CD14-positive monocyte (primary cell): ENCODE measurements at regions not wholly inside any gene's neighbourhood (a gene's known extent, or its start where the extent isn't known, plus 50 kb on each side); places are given as distances from the start of the nearest gene placed in this dataset.

ENCODE experiments used
- DNase-seq, 3 donors: peaks; one replicate each; pipeline ENCODE4 v3.0.0-alpha.2; 2011 to 2022
- H2AFZ ChIP-seq: 2 replicates; pipeline ENCODE4 v1.6.0; 2012; ENCODE audit warnings: mild to moderate bottlenecking, low read depth, low read length, inconsistent platforms; ENCODE audit not compliant: insufficient read depth, poor library complexity, severe bottlenecking
- H3K27ac ChIP-seq, 2 donors: 1 replicate in 1 of 2; 2 replicates in 1 of 2; pipeline ENCODE4 v1.5.1; 2012 to 2013; ENCODE audit warnings: low read length in 2 of 2, control low read depth in 1 of 2, inconsistent platforms in 1 of 2, low read depth in 1 of 2, mild to moderate bottlenecking in 1 of 2
- H3K27me3 ChIP-seq, 2 donors: one replicate each; pipeline versions ENCODE4 v1.6.0 to v1.6.1; 2011 to 2013; ENCODE audit warnings: low read length in 2 of 2; ENCODE audit not compliant: control insufficient read depth in 2 of 2, insufficient read depth in 2 of 2
- H3K36me3 ChIP-seq, 2 donors: replicated peaks in 1 of 2; 1 replicate in 1 of 2; 2 replicates in 1 of 2; pipeline versions ENCODE4 v1.5.1 to v1.6.1; 2012 to 2013; ENCODE audit warnings: low read length in 2 of 2, control low read depth in 1 of 2, inconsistent platforms in 1 of 2, mild to moderate bottlenecking in 1 of 2; ENCODE audit not compliant: insufficient read depth in 2 of 2, control insufficient read depth in 1 of 2
- H3K4me1 ChIP-seq, 2 donors: 1 replicate in 1 of 2; 2 replicates in 1 of 2; pipeline versions ENCODE4 v1.5.1 to v1.6.1; 2012 to 2013; ENCODE audit warnings: low read length in 2 of 2, control low read depth in 1 of 2, inconsistent platforms in 1 of 2, mild to moderate bottlenecking in 1 of 2, moderate library complexity in 1 of 2; ENCODE audit not compliant: insufficient read depth in 2 of 2, control insufficient read depth in 1 of 2
- H3K4me2 ChIP-seq: replicated peaks from 2 replicates; pipeline ENCODE3; 2012; ENCODE audit warnings: low read length, moderate library complexity, mild to moderate bottlenecking; ENCODE audit not compliant: poor library complexity, severe bottlenecking; ENCODE audit errors: extremely low read depth
- H3K4me3 ChIP-seq, 3 experiments: fragments of 200-600 bp in 1 of 3; sonication (generic) in 1 of 3; replicated peaks in 1 of 3; 1 replicate in 2 of 3; 2 replicates in 1 of 3; pipeline ENCODE4 v1.5.1; 2011 to 2013; ENCODE audit warnings: low read length in 3 of 3, mild to moderate bottlenecking in 3 of 3, control low read depth in 2 of 3, low read depth in 2 of 3, inconsistent platforms in 1 of 3, moderate library complexity in 1 of 3
- H3K79me2 ChIP-seq: 2 replicates; pipeline ENCODE4 v1.6.0; 2012; ENCODE audit warnings: mild to moderate bottlenecking, control low read depth, inconsistent platforms, low read length, moderate library complexity; ENCODE audit not compliant: insufficient read depth
- H3K9ac ChIP-seq: 2 replicates; pipeline ENCODE4 v1.6.0; 2017; ENCODE audit warnings: low read length, mild to moderate bottlenecking; ENCODE audit not compliant: insufficient read depth, poor library complexity, severe bottlenecking
- H3K9me3 ChIP-seq, 2 donors: replicated peaks in 1 of 2; 1 replicate in 1 of 2; 2 replicates in 1 of 2; pipeline versions ENCODE4 v1.5.1 to v1.6.1; 2012 to 2013; ENCODE audit warnings: low read length in 2 of 2, control low read depth in 1 of 2; ENCODE audit not compliant: control insufficient read depth in 1 of 2, insufficient read depth in 1 of 2
- H4K20me1 ChIP-seq: 2 replicates; pipeline ENCODE4 v1.6.0; 2012; ENCODE audit warnings: mild to moderate bottlenecking, low read length, control low read depth, moderate library complexity; ENCODE audit not compliant: insufficient read depth
- H3K27ac Mint-ChIP-seq, 7 donors: one replicate each; pipeline ENCODE4 v1.8.0; 2020; ENCODE audit warnings: mild to moderate bottlenecking in 7 of 7, mixed read lengths in 7 of 7, moderate library complexity in 6 of 7, inconsistent platforms in 2 of 7
- H3K27me3 Mint-ChIP-seq, 3 donors: one replicate each; pipeline ENCODE4 v1.8.0; 2021 to 2022; ENCODE audit warnings: low read depth in 3 of 3, mild to moderate bottlenecking in 3 of 3, mixed read lengths in 3 of 3, moderate library complexity in 3 of 3, inconsistent platforms in 1 of 3
- H3K36me3 Mint-ChIP-seq, 2 donors: one replicate each; pipeline ENCODE4 v1.8.0; 2020; ENCODE audit warnings: mixed read lengths in 2 of 2, inconsistent platforms in 1 of 2, mild to moderate bottlenecking in 1 of 2
- H3K4me1 Mint-ChIP-seq: one replicate; pipeline ENCODE4 v1.8.0; 2020; ENCODE audit warnings: mild to moderate bottlenecking, mixed read lengths
- H3K4me3 Mint-ChIP-seq, 2 donors: one replicate each; pipeline ENCODE4 v1.8.0; 2020; ENCODE audit warnings: mild to moderate bottlenecking in 2 of 2, mixed read lengths in 2 of 2, moderate library complexity in 1 of 2
- H3K9me3 Mint-ChIP-seq, 7 donors: one replicate each; pipeline ENCODE4 v1.8.0; 2020 to 2022; ENCODE audit warnings: mixed read lengths in 7 of 7, mild to moderate bottlenecking in 6 of 7, moderate library complexity in 6 of 7, inconsistent platforms in 2 of 7
- WGBS: methylation state at CpG from one replicate; pipeline ENCODE4 v1.1.5; 2013; ENCODE audit warnings: missing lambda C conversion rate; ENCODE audit not compliant: insufficient coverage; 5-methylcytosine and 5-hydroxymethylcytosine counted together
- intact Hi-C, 2 donors: fragments of 100-400 bp; cut with micrococcal nuclease; formaldehyde crosslinking; loops; one replicate each; pipeline versions ENCODE4 v1.15.0 to v1.15.1; 2023
- TF ChIP-seq, protein P1 (sequence below): fragments of 200-600 bp; IDR thresholded peaks from one replicate; pipeline ENCODE4 v1.8.0; 2022; ENCODE audit warnings: antibody characterized with exemption, mild to moderate bottlenecking

DNA sequence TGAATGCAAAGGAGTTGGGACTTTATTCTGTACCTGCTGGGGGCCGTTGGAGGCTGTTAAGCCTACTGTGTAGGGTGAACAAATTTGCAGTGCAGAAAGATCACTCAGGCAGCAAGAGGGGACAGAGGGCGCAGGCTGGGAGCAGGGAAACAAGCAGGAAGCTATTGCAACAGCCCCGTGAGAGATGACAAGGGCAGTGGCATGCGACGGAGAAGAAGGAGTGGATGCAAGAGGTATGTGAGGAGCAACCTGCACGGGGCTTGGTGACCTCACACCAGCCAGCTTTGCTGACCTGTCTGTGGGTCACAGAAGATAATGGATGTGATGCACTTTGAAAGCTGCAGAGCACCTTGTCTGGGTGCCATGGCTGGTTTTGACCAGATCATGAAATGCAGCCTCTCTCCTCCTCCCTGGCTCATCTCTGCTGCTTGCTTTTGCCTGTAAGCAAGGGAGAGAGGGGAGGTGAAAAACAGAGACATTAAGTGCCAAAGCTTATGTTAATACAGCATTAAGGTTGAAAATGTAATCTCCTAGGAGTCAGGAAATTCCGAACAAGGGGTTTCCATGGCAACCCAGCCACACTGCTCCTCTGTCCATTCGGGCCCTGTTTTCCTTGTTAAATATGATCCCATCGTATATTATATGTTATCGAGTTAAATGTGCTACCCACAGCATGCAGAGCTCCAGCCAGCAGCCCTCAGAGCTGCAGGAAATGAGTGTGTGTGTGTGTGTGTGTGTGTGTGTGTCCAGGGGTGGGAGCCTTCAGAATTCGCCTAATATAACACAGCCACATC, 314.3 kb upstream of the ZMIZ1 start:
- peaks cover 40 to 50% of the 10 kb centered on the region in 2 donors for H3K4me1 ChIP-seq
- H3K27me3 Mint-ChIP-seq, result peaks cover 14 to 17% (median 16%) of the 10 kb centered on the region in 3 donors
- WGBS, result 8% methylated on average over 7 of the region's 11 CpGs
- no peaks in the 10 kb centered on the region for H3K36me3 ChIP-seq
- H3K36me3 Mint-ChIP-seq, result peaks cover 0 to 3% of the 10 kb centered on the region in 2 donors
- H3K79me2 ChIP-seq, result no peaks in the 10 kb centered on the region
- H4K20me1 ChIP-seq, result no peaks in the 10 kb centered on the region
- H3K4me3 Mint-ChIP-seq, result peak overlapping the region in 1 of 2 donors; percentile 64
- H2AFZ ChIP-seq, result no peak overlapping the region
- TF ChIP-seq, protein P1, sequence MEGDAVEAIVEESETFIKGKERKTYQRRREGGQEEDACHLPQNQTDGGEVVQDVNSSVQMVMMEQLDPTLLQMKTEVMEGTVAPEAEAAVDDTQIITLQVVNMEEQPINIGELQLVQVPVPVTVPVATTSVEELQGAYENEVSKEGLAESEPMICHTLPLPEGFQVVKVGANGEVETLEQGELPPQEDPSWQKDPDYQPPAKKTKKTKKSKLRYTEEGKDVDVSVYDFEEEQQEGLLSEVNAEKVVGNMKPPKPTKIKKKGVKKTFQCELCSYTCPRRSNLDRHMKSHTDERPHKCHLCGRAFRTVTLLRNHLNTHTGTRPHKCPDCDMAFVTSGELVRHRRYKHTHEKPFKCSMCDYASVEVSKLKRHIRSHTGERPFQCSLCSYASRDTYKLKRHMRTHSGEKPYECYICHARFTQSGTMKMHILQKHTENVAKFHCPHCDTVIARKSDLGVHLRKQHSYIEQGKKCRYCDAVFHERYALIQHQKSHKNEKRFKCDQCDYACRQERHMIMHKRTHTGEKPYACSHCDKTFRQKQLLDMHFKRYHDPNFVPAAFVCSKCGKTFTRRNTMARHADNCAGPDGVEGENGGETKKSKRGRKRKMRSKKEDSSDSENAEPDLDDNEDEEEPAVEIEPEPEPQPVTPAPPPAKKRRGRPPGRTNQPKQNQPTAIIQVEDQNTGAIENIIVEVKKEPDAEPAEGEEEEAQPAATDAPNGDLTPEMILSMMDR, result no peak
- peaks cover 55% of the 10 kb centered on the region for H3K4me1 Mint-ChIP-seq
- H3K27ac Mint-ChIP-seq, result peak overlapping the region in 2 of 7 donors; percentile 54 to 88
- no peak overlapping the region for H3K4me3 ChIP-seq
- no peak overlapping the region for H3K4me2 ChIP-seq
- H3K9me3 Mint-ChIP-seq, result peaks cover 0 to 4% (median 0%) of the 10 kb centered on the region in 7 donors
- H3K27me3 ChIP-seq, result no peaks in the 10 kb centered on the region
- DNase-seq, result peak; percentile 67 to 84 (median 79)
- H3K9ac ChIP-seq, result no peak overlapping the region
- H3K9me3 ChIP-seq, result no peaks in the 10 kb centered on the region
- intact Hi-C loops, result loop anchor here in 1 of 2 donors (5.0 to 10.0 kb wide), 5 partner anchors 180 to 510 kb away; no protein-coding TSS in a partner anchor
- H3K27ac ChIP-seq, result no peak overlapping the region

DNA sequence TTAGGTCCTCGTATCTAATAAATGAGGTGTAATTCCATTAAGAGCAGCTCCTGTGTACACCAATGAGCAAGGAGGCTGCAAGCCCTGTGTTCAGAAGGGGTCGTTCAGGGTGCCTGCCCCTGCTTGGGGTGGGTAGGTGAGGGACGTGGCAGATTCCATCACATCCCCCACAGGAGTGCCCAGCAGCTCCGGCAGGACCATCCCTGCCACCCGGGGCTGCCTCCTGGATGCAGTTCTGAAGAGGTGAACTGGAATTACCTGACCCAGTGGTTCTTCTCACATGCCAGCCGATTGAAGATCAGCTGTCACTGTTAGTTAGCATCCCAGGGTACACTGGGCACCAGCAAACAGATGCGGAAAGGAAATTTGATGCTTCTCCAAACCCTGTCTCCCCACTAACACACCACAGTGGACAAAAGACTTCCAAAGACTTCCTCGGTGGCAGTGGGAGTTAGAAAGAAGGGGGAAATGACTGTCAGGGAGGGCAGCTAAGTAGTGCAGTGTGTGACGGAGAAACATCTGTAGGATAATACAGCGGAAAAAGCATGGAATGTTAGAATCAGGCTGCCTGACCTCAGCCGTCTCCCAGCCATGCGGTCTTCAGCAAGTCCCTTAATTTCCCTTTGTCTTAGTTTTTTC, 313.6 kb upstream of the ZMIZ1 start:
- H4K20me1 ChIP-seq, result no peaks in the 10 kb centered on the region
- H3K4me1 ChIP-seq, result peaks cover 40 to 50% of the 10 kb centered on the region in 2 donors
- Mint-ChIP-seq H3K4me3 (no peak overlapping the region), H3K9me3 (no peaks in the 10 kb centered on the region), H3K27ac (peak overlapping the region in 4 of 7 donors; percentile 27 to 62 (median 40)), H3K27me3 (peaks cover 14 to 18% (median 17%) of the 10 kb centered on the region in 3 donors), H3K36me3 (peaks cover 0 to 3% of the 10 kb centered on the region in 2 donors), H3K4me1 (peaks cover 55% of the 10 kb centered on the region)
- H3K4me3 ChIP-seq, result no peak overlapping the region
- no peak overlapping the region for H3K4me2 ChIP-seq
- WGBS, result 80% methylated on average over 2 of the region's 12 CpGs
- no peaks in the 10 kb centered on the region for H3K79me2 ChIP-seq
- H3K9me3 ChIP-seq, result no peaks in the 10 kb centered on the region
- H2AFZ ChIP-seq, result no peak overlapping the region
- H3K27me3 ChIP-seq, result no peaks in the 10 kb centered on the region
- H3K27ac ChIP-seq, result no peak overlapping the region
- DNase-seq, result no peak
- intact Hi-C loops, result loop anchor here in 1 of 2 donors (5.0 to 10.0 kb wide), 5 partner anchors 180 to 510 kb away; no protein-coding TSS in a partner anchor
- no peaks in the 10 kb centered on the region for H3K36me3 ChIP-seq
- TF ChIP-seq, protein P1, result no peak
- H3K9ac ChIP-seq, result no peak overlapping the region
